ENCODE measurements at regions not wholly inside any gene's neighbourhood (a gene's known extent, or its start where the extent isn't known, plus 50 kb on each side); places are given as distances from the start of the nearest gene placed in this dataset.

DNA sequence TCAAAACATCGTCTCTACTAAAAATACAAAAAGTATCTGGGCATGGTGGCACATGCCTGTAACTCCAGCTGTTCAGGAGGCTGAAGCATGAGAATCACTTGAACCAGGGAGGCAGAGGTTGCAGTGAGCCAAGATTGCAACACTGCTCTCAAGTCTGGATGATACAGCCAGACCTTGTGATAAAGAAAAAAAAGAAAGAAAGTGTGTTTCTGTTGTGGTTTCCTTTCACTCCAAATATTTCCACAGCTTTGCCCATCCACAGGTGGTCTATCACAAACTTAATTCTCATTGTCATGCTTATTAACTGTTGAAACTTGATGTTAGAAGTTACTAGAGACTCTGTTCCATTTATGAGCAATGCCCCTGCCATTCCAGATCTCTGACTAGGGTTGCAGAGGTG lies 316.0 kb upstream of the SEMA3C start:
- Histone ChIP-seq H3K36me3 (replicated peaks in 1 of 2; ENCODE audit: control extremely low read depth in 1 of 2, control insufficient read depth in 1 of 2, extremely low read depth in 1 of 2, insufficient read depth in 2 of 2, low read length in 1 of 2) (no peaks in the 10 kb centered on the region), H3K4me2 (replicated peaks; ENCODE audit: low read depth, low read length, poor library complexity, severe bottlenecking) (no peak overlapping the region), H3K9ac (ENCODE audit: low read length) (no peak overlapping the region), H3K27me3 (replicated peaks in 1 of 4; ENCODE audit: control extremely low read depth in 1 of 4, control insufficient read depth in 3 of 4, insufficient read depth in 4 of 4, low read length in 3 of 4) (no peaks in the 10 kb centered on the region), H3K27ac (ENCODE audit: low read length in 2 of 2) (no peak overlapping the region), H3K79me2 (ENCODE audit: control insufficient read depth, insufficient read depth, low read length) (no peaks in the 10 kb centered on the region), H3K4me1 (ENCODE audit: control insufficient read depth in 2 of 2, insufficient read depth in 2 of 2, low read length in 2 of 2) (no peaks in the 10 kb centered on the region), H3K9me3 (ENCODE audit: control extremely low read depth in 1 of 3, control insufficient read depth in 2 of 3, insufficient read depth in 1 of 3, low read length in 2 of 3) (peaks cover 0 to 19% (median 0%) of the 10 kb centered on the region in 3 donors), H4K20me1 (ENCODE audit: control insufficient read depth, insufficient read depth, low read length, poor library complexity, severe bottlenecking) (no peaks in the 10 kb centered on the region), H2AFZ (ENCODE audit: insufficient read depth, low read depth, low read length, poor library complexity, severe bottlenecking) (no peak overlapping the region), H3K4me3 (ENCODE audit: control extremely low read depth in 1 of 5, extremely low read depth in 1 of 5, insufficient read depth in 1 of 5, low read depth in 2 of 5, low read length in 4 of 5) (no peak overlapping the region)
- Mint-ChIP-seq H3K4me1 (no peaks in the 10 kb centered on the region), H3K27ac (no peak overlapping the region), H3K27me3 (no peaks in the 10 kb centered on the region), H3K4me3 (no peak overlapping the region), H3K9me3 (ENCODE audit: insufficient read depth) (peaks cover 3% of the 10 kb centered on the region)
- WGBS (ENCODE audit: insufficient coverage) = no CpG with 5 or more reads among the region's 1 CpG
- no peak for TF ChIP-seq EZH2 (IDR thresholded peaks at IDR 0.05; ENCODE audit: borderline replicate concordance, insufficient read depth, low read depth, low read length, poor library complexity, severe bottlenecking)
- TF ChIP-seq, protein P1, sequence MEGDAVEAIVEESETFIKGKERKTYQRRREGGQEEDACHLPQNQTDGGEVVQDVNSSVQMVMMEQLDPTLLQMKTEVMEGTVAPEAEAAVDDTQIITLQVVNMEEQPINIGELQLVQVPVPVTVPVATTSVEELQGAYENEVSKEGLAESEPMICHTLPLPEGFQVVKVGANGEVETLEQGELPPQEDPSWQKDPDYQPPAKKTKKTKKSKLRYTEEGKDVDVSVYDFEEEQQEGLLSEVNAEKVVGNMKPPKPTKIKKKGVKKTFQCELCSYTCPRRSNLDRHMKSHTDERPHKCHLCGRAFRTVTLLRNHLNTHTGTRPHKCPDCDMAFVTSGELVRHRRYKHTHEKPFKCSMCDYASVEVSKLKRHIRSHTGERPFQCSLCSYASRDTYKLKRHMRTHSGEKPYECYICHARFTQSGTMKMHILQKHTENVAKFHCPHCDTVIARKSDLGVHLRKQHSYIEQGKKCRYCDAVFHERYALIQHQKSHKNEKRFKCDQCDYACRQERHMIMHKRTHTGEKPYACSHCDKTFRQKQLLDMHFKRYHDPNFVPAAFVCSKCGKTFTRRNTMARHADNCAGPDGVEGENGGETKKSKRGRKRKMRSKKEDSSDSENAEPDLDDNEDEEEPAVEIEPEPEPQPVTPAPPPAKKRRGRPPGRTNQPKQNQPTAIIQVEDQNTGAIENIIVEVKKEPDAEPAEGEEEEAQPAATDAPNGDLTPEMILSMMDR (IDR thresholded peaks at IDR 0.05) = no peak
- POLR2A ChIA-PET = no interaction called here
- no peak for DNase-seq
- CTCF ChIA-PET = no interaction called here
- intact Hi-C loops (cut with micrococcal nuclease) = no loop called here
- no peak for ATAC-seq (ENCODE audit: low read depth)

- Histone ChIP-seq H3K4me1 (ENCODE audit: control insufficient read depth in 2 of 2, insufficient read depth in 2 of 2, low read length in 2 of 2) (no peaks in the 10 kb centered on the region), H3K36me3 (replicated peaks in 1 of 2; ENCODE audit: control extremely low read depth in 1 of 2, control insufficient read depth in 1 of 2, extremely low read depth in 1 of 2, insufficient read depth in 2 of 2, low read length in 1 of 2) (no peaks in the 10 kb centered on the region), H3K4me2 (replicated peaks; ENCODE audit: low read depth, low read length, poor library complexity, severe bottlenecking) (no peak overlapping the region), H3K27ac (ENCODE audit: low read length in 2 of 2) (no peak overlapping the region), H3K9me3 (ENCODE audit: control extremely low read depth in 1 of 3, control insufficient read depth in 2 of 3, insufficient read depth in 1 of 3, low read length in 2 of 3) (peaks cover 0 to 19% (median 0%) of the 10 kb centered on the region in 3 donors), H3K79me2 (ENCODE audit: control insufficient read depth, insufficient read depth, low read length) (no peaks in the 10 kb centered on the region), H2AFZ (ENCODE audit: insufficient read depth, low read depth, low read length, poor library complexity, severe bottlenecking) (no peak overlapping the region), H4K20me1 (ENCODE audit: control insufficient read depth, insufficient read depth, low read length, poor library complexity, severe bottlenecking) (no peaks in the 10 kb centered on the region), H3K4me3 (ENCODE audit: control extremely low read depth in 1 of 5, extremely low read depth in 1 of 5, insufficient read depth in 1 of 5, low read depth in 2 of 5, low read length in 4 of 5) (no peak overlapping the region), H3K27me3 (replicated peaks in 1 of 4; ENCODE audit: control extremely low read depth in 1 of 4, control insufficient read depth in 3 of 4, insufficient read depth in 4 of 4, low read length in 3 of 4) (no peaks in the 10 kb centered on the region), H3K9ac (ENCODE audit: low read length) (no peak overlapping the region)
- CTCF ChIA-PET = no interaction called here
- H3K27me3 Mint-ChIP-seq = no peaks in the 10 kb centered on the region
- no peak overlapping the region for H3K4me3 Mint-ChIP-seq
- intact Hi-C loops (cut with micrococcal nuclease) = no loop called here
- POLR2A ChIA-PET = no interaction called here
- no peak for DNase-seq
- no peak for ATAC-seq (ENCODE audit: low read depth)
- 91% methylated on average over 9 of the region's 11 CpGs for WGBS (ENCODE audit: insufficient coverage)
- no peak for TF ChIP-seq EZH2 (IDR thresholded peaks at IDR 0.05; ENCODE audit: borderline replicate concordance, insufficient read depth, low read depth, low read length, poor library complexity, severe bottlenecking)
- TF ChIP-seq, protein P1 (IDR thresholded peaks at IDR 0.05) = no peak
- H3K9me3 Mint-ChIP-seq (ENCODE audit: insufficient read depth) = peaks cover 3% of the 10 kb centered on the region
- no peaks in the 10 kb centered on the region for H3K4me1 Mint-ChIP-seq
- no peak overlapping the region for H3K27ac Mint-ChIP-seq
Observed at GRCh38 chr7:81233208-81233940, 314.5 kb upstream of the SEMA3C start.

Measured in B cell (primary cell).